Stimulated activated CD4-positive, alpha-beta T cell treated with anti-CD3 and anti-CD28 coated beads, Interleukin-15, amount 100 ng/mL, for 24 hours (primary cell): ENCODE measurements at regions not wholly inside any gene's neighbourhood (a gene's known extent, or its start where the extent isn't known, plus 50 kb on each side); places are given as distances from the start of the nearest gene placed in this dataset.
"Not testable (repeated sequence)": the region's sequence is repeated elsewhere in the genome, so short reads cannot be mapped to it uniquely, and the experiment has no call there.

Experiments used
- DNase-seq: peaks from one replicate; pipeline ENCODE4 v3.0.0-alpha.2; 2020

DNA sequence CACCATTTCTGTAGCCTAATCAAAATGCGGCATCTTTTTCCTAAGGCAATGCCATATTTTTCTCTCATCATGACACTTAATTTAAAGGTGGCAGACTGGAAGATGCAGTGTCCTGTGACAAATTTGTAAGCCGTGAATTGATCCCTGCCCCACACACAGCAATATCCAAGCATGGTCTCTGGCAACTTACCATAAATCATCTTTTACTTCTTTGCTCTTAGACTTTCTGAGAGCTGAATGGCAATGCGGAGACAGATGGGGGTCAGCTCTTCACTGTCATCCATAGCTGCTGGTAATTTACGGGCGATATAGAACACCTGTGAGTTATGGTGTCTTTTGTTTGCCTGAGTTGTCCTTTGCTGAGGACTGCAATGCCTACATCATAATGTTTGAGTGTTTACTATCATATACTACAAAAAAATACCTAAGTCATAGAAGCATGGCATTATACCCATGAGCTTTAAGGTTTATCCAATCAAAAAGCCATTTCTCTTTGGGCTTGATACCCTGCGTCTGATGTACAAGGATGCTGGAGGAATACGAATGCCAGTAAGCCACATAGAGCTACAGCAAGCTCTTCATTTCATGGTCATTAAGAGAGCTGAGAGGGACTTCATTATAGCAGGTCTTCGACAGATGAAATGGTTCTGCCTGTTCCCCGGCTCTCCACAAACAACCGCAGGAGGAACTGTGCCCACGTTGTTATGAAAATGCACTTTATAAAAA, 148.1 kb downstream of the TRIML1 start:
- no peak for DNase-seq

DNA sequence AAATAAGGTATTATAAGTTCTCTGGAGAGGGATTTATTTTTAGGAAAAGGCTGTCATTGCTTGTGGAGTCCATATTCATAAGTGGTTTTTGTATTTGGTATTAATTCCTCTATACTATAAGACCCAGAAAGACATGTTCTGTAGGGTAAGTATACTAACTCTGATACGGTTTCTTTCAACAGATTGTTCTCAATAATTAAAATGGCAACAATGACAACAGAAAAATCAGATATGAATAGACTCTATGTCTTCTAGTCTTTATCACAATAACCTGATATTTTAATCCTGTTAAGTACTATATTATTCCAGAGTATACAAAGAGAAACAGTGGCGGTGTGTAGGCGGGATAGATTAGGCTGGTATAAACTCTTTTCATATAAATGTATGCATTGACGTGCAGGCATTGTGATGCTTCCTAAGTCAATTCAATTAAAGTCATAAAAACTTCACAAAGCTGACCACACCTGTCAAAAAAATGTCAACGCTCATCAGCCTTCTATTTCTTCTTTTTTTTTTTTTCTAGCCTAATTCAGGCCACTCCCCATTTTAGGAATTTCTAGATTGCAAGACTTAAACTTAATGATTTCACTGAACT, 150.4 kb downstream of the TRIML1 start:
- DNase-seq = no peak

DNA sequence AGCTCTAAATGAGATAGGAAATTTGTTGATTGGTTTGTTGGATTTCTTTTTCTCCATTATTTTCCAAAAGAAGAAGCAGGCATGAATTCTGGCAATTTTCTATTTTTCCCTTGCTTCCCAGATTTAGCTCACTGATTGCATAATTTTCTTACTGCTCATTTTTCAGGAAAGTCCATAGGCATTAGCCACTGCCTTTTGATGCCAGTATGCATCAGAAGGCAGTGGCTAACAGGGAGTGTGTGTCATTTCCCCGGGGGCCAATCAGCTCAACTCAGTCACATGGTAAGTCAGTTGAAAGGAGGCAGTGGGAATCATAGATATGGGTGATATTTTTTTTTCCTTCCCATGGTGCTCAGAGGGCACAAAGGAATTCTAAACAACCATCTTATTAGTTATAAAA, 156.7 kb downstream of the TRIML1 start:
- no peak for DNase-seq

DNA sequence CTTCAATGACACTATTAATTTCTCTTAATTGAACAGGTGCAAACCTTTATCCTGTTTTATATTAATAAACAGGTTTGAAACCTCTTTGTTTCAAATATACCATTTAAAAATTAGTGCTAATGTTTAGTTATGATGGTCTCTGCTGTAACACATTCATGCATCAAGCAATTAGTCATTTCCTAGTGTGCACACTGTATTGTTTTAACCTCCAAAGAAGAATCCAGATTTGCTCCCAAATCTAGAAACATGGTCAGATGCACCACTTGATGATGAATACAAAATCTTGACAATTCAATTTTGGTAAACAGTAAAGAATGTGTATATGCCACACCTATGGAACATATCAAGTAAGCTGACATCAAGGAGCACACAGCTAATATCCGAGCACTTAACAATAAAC, 157.1 kb downstream of the TRIML1 start:
- no peak for DNase-seq

DNA sequence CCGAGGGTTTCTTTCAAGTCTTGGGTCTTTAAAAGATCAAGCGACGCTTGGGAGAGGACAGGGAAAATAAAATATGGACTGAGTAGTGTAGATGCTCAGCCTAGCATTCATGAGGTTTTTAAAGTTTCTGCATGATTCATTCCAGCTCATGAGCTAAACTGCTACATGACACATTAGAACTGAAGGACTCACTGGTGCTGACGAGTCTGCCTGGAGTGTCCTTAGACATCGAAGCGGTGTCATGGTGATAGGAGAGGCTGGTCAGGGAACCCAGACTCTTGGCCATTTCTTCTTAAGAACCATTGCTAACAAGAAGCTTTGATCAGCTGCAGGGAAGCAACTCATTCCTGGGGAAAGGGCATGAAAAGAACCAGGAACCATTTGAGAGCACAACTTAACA, 158.6 kb downstream of the TRIML1 start:
- no peak for DNase-seq

DNA sequence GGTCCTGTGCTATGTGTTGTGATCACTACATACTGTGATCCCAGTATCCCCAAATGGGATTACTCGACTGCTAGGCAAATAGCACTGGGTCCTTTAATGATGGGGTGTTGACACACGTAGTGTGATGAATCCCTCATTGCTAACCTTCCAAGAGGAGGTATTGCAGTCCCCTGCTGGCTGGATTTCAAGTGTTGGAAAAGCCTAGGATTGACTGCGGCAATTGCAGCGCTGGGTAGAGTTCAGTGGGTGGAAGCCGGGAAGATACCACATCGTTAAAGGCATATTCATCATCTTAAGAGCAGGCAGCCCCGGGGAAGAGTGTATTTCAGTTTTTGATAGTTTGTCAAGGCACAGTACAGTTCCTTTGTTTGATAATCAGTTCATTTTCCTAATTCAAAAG, 159.9 kb downstream of the TRIML1 start:
- no peak for DNase-seq

DNA sequence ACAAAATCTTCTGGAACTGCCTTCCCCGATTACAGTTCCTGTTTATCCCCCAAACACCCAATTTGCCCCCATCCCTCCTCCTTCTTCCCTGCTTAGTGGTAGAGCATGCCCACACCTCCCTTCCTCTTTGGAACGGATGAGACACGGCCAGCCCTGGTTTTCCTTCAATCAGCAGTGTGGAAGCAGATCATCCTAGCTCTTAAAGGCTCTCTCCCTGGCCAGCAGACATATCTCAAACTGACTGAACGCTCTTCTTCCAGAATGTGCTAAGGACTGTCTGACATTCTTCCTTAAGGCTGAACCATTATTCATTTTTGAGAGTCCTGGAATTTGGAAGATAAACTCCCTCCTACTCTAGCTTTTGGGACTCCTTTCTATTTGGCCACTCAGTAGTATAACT, 161.1 kb downstream of the TRIML1 start:
- DNase-seq = no peak

DNA sequence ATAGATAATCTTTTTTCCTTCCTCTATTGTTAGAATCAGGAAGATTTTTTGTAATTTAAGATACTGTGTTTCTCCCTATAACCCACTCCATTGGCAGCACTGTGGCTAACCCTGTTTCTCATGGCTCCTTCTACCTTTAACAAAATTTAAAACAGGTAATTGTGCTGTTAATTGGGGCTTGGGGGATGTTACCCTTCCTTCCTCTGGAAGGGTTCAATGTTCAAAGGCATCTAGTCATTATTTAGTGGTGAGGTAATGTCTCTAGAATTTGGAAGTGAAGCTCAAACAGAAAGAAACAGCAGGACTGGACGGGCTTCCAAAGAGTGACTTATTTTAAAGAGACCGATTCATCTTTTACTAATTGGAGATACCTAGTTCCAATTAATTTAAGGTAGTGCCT, 166.4 kb downstream of the TRIML1 start:
- DNase-seq = no peak

DNA sequence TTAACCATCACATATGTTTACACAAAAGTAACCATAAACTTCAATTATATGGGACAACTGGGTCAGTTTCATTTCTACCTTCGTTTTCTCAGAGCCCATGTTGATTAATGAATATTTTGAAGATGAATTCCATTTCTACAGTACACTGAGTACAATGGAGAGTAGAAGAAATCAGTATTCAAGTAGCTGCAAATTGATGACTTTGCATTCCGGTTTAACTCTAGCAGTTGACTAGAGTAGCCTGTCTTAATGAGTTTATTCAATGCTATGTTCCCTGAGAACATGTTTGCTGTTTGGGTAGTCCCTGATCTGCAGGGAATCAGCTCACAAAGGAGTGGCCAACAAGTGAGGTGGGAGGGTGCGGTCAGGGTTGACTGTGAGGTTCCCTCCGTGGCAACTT, 168.3 kb downstream of the TRIML1 start:
- DNase-seq = no peak

DNA sequence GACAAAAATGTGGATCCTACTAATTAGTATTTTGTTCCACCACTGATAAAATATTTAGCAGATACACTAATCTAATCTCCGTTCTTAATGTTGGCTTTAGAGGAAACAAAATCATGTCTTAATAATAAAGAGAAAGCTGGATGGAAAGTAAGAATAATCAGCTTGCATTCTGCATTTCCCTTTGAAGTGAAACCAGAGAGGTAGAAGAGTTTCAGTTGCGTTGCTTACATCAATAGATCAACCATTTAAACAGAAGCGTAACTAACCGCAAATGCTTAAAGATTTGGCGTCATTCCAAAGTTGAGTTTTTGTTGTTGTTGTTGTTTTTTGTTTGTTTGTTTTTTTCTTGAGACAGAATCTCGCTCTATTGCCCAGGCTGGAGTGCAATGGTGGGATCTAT, 168.9 kb downstream of the TRIML1 start:
- DNase-seq = no peak

DNA sequence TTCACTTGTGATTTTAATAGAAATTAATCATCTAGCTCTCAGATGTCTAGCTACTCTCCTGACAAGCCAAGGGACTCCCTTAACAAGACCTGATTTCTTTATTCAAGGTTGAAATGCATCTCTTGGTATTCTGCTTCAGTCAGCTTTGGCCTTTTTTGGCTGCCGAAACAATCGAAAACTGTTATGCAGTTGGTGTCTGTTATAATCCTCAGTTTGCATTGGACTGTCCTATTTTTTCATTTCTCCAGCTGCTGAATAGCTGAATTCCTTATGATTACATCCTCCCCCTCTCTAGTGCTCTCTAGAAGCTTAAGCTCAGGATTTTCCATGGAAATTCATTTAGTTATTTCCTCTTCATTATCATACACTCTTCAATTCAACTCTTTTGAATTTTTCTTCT, 177.2 kb downstream of the TRIML1 start:
- no peak for DNase-seq

DNA sequence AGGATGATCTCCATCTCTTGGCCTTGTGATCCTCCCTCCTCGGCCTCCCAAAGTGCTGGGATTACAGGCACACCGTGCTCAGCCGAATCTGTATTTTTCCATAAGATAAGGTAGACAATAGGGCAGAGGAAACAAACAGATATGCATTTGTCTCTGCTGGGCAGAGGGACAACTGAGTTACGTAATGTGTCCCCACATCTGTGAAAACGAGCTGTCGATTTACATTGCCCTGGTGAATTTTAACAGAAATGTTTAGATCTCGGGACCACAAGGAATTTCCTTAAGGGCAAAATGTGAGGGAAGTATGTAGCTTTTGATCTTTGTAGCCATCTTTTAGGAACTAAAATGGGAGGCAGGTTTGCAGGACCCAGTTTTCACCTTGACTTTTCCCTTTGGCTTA, 189.7 kb downstream of the TRIML1 start:
- DNase-seq = no peak

DNA sequence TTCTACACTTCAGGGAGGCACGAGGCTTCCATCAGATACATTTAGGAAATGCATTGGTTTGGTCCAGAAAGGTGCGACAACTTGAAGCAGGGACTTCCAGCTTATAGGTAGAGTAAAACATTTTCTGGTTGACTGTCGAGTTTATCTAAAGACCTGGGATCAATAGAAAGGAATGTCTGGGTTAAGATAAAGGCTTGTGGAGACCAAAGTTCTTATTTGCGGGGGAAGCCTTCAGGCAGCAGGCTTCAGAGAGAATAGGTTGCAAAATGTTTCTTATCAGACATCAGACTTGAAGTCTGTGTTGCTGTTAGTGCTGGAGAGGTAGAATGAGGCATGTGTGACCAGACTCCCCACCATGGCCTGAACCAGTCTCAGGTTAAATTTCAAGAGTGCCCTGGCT, 190.3 kb downstream of the TRIML1 start:
- no peak for DNase-seq

DNA sequence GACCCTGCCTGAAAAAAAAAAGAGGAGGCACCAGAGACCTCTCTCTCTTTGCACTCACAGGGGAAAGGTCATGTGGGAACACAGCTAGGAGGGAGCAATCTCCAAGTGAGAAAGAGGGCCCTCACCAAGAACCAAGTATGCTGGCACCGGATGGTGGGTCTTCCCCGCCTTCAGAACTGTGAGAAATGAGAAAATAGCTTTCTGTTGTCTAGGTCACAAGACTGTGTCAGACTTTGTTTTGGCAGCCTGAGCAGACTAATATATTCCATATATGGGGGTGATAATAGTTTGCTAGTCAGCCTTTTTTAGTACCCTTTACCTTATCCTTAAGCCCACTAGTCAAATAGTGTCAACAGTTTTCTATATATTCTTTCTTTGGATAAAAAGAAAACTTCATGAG, 193.0 kb downstream of the TRIML1 start:
- no peak for DNase-seq

DNA sequence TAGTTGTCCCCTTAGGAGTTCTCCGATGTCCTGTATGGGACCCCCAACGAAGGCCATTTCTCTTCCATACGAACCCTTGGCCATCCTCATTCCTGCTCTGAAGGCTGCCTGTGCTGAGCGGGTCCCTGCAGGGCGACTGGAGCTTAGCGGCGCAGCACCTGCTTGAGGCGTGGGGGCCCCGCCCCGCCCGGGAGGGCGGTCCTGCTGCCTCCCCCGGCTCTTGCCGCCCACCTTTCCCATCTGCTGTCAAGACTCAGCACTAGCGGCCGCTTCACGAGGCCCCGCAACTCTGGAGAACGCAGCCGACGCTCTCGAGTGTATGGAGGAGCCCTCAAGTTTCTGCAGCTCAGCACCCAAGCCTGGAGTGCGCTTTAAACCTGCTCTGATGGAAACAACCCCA, 197.7 kb downstream of the TRIML1 start:
- no peak for DNase-seq

DNA sequence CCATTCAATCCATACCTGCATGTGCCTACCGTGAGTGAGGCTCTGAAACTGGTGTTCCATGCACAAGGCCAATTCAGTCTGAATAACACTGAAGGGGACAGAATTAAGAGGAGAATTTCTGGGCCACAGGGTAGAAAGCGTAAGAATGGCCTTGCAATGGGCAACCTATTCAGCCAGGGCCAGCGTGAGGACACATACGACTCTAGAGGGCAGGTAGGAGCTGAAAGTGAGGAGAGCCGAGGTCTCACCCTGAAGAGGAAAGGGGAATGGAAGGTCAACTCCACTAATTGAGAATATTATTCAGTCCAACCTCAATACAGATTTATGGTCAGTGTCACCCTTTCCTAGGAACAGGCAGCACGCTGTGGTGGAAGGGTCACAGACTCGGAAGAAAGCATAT, 202.2 kb downstream of the TRIML1 start:
- DNase-seq = no peak

DNA sequence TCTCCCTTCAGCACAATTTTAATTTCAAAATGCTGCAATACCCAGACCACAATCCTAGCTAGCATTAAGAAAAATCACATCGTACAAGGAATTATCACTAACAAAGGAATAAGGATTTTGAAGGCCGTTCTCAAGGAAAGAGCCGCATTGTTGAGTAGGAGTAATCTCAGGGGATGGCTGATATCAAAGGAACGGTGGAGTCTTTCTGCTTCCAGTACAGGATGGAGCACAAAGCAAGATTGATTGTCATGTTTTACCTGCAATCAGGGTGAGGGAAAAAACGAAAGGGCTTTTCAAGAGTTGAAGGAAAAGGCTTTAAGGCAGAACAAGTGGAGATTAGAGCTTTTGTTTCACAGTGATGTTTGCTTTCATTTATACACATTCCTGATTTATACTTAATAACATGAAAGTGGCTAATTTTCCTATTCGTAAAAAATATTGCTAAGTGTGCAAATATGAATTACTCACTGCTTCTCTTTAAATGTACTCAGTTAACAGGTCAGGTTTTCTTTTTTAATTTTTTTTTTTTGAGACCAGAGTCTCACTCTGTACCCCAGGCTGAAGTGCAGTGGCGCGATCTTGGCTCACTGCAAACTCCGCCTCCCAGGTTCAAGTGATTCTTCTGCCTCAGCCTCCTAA, 207.0 kb downstream of the TRIML1 start:
- DNase-seq = no peak

DNA sequence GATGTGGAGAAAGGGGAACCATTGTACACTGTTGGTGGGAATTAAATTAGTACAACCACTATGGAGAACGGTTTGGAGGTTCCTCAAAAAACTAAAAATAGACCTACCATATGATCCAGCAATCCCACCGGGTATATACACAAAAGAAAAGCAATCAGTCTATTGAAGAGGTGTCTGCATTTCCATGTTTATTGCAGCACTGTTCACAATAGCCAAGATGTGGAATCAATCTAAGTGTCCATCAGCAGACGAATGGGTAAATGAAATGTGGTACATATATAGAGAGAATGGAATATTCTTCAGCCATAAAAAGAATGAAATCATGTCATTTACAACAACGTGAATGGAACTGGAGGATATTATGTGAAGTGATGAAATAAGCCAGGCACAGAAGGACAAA, 208.1 kb downstream of the TRIML1 start:
- DNase-seq = no peak

DNA sequence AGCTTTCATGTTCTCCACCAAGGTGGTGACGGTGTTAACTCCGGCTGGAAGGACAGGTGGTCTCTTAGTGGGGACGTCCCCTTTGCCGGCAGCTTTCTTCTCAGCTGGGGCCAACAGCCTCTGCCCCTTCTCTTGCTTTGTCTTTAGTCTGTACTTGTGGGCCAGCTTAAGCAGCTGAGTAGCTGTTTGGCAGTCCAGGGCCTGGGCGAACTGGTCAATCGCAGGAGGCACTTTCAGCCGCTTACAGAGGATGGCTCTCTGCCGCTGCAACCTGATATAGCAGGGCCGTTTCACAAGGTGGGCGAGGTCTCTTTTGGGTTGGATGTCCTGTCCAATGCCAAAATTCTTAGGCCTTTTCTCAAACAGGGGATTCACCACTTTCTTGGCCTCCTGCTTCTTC, 210.3 kb downstream of the TRIML1 start:
- DNase-seq = not testable (repeated sequence)

DNA sequence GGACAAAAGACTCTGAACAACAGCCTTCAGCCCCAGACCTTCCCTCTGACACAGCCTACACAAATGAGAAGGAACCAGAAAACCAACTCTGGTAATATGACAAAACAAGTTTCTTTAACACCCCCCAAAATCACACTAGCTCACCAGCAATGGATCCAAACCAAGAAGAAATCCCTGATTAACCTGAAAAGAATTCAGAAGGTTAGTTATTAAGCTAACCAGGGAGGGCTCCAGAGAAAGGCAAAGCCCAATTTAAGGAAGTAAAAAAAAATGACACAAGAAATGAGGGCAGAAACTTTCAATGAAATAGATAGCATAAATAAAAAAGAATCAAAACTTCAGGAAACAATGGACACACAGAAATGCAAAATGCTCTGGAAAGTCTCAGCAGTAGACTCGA, 224.0 kb downstream of the TRIML1 start:
- no peak for DNase-seq

DNA sequence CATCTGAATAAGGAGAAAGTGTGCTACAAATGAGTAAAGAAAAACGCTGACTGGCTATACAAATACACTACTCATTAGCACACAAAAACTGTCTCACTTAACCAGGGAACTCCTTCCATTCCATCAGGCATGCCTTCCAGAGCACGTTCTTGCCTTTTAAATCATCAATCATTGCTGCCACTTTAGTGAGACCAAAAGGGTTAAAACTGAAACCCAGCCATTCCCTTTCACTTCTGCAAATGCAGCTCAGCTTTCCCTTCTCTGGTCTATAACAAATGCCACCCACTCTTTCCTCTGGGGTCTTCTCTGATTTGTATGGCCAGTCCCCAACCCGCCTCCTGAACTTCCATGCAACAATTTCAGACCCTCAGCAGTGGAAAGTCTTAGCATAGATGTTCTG, 231.5 kb downstream of the TRIML1 start:
- DNase-seq = no peak

DNA sequence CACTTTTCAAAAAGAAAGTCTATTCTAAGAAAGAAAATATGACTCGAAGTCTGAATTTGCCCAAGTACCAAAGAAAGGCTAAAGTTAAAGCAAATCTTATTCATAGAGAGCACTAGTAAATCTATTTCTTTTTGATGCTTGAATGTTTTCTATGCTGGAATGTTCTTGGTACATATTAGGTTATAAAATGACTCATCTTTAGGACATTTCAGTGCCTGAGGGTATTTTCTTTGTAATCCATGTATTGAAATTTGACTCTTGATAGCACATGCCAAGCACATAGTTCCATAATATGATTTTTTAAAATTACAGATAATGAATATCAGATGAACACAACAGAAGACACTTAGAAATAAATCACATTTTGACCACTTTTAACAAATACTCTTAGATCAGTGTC, 232.8 kb downstream of the TRIML1 start:
- DNase-seq = no peak

DNA sequence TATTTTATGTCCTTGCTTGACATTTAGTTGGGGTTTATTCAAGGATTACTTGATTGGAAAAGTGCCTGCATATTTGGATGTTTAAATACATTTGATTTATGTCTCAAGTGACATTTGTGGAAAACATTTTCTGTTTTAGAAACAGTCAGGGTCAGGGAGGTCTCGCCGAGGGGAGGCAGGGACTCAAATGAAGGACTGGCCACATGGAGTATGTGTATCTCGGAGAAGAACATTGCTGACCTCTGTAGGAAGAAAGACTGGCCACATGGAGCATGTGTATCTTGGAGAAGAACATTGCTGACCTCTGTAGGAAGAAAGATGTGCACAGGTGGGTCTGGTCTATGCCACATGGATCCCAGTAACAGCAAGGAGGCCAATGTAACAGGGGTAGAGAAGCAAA, 233.6 kb downstream of the TRIML1 start:
- DNase-seq = no peak

DNA sequence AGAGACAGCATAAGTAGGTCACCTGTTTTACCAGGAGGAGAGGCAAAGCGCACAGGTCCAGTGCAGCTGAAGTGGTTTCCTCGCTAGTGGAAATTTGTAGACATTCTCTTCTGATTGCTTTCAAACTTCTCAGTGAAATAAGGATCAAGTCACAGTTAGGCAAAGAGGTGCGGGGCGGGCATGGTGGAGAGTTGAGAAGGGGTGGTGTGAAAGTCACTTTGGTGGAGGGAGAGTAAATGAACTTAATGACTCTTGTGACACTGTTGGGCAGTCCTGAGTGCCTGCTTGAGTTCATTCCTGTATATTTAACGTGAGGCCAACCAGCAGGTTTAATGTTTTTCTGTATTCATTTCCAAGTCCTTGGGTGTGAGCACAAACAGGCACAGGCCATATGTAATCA, 235.6 kb downstream of the TRIML1 start:
- DNase-seq = no peak

DNA sequence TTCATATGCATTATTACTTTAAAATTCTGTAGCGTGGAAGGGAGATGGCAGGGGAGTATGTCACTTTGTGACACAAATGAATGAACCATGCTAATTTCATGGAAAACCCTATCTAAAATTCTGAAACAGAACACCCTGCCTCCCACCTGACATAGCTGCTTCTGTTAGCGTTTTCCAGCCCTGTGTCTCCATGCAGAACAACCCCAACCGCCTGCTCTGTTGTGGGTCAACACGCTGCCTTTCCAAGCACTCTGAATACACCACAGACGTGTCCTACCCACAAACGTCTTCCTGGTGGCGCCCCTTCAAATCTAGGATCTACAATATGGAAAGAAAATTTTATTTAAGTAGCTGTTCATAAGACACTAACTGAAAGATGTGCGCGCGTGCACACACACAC, 238.6 kb downstream of the TRIML1 start:
- DNase-seq = no peak
